Right renal cortex interstitium (tissue), 3 donors: ENCODE measurements at regions not wholly inside any gene's neighbourhood (a gene's known extent, or its start where the extent isn't known, plus 50 kb on each side); places are given as distances from the start of the nearest gene placed in this dataset.

Experiments
- DNase-seq, 3 donors: peaks; one replicate each; pipeline ENCODE4 v3.0.0-alpha.2; 2013; ENCODE audit warnings: low read depth in 3 of 3, low spot score in 2 of 3

- DNase-seq, result no peak
Observed at GRCh38 chr1:82861749-82862148, 1061.0 kb downstream of the ADGRL2 start.

DNA sequence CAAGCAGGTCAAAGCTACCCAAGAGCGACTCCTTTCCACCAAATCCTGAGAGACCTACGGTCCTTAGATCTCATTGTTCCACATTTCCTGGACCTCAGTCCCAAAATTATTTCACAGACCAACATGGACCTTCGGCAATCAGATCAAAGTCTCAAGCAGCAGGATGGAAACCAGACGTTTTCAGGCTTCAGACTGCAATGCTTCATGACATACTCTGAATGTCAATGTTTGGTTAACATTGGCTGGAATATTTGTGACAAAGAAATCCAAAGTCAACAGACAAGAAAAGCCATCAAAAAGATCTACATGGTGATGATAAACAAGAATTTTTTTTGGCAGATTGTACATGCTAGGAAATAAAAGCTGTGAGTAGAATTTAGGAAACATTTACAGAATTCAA, 1057.3 kb downstream of the ADGRL2 start:
- no peak for DNase-seq

- DNase-seq, result no peak
Observed at GRCh38 chr1:82849460-82849859, 1048.7 kb downstream of the ADGRL2 start.

DNA sequence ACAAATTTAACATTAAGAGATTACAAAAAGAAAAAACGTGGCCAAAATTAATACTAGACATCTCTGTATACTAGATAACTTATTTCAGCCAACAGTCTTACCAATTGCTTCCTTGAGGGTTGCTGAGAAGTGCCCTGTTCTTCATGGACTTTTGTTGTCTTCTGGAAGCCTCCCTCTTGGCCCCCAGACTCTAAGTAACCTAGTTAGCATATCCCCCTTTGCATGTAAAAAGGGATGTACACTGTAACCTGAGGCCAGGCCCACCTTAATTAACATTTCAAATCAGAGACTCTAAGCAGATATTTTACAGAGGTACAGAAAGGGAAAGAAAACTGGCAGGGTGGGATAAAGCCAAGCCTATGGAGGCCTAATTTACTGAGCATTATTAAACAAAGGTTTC, 1047.3 kb downstream of the ADGRL2 start:
- no peak for DNase-seq

DNA sequence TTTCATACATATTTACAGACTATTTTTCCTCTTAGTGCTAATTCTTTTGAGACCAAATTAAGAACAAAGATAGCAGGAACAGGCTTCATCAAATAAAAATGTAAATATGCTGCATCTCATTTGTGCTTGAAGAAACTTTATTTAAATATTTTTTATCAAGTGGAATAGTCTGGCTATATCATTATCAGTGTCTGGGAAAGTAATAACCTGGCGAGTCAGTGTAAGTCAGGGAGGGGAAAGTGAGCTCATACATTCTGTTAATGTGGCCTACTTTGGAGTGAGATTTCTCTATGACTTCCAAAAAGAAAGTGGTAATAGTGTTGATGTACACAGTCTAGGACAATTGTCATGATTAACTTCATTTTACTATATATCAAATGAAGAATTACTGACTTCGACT, 1045.1 kb downstream of the ADGRL2 start:
- DNase-seq, result no peak

DNA sequence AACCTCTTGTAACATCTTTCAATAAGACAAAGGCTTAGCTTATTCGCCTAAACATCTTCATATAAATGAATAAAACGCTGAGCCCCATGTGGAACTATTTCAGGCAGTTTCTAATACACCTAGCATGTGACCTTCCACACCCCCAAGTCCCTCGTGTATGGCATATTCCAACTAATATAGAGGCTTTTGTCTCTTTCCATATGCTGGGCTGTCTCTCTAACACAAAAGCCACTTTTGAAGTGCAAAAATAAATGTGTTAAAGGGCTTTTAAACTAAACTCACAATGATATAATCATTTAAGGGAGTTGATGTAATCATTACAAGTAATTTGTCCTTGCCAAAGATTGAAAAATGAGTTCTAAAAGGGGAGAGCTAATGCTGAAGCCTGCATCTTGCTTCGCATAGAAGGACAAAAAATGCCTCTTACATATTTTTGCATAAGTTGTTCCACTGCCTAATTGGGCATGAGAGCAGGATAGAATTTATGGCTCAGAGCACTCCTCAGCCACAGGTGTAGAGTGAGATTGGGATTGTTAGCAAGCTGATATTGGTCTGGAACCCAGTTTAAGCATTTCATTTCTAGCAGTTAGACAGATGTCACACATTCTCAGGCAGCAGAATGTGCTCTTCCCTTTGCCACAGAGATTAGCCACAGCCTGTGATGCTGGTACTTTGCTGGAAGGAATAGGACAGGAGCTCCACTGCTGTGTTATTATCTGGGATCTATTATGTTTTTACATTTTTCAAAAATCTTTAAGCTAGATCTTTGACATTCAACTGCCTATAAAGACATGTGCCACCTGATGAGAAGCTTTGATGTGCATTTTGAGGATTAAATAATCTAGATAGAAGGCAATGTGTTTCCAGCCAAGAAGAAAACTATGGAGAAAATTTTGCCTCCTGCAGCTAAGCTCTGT, 1044.4 kb downstream of the ADGRL2 start:
- DNase-seq, result no peak

DNA sequence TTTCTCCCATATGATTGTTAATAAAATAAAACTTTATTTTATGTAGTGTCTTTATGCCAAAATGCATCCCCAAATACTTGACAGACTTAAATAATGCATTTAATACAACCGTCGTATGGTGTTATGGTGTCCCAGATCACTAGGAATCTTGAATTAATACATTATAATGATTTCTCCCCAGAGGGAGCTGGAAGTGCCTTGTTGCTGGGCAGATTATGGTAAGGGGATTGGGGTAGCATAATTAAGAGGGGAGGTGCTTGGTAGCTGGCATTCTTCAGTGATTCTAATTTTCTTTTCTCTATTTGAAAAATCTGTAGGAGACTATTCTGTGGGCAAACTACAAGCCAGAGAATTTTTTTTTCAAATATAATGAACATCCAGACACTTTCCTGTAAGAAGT, 1043.7 kb downstream of the ADGRL2 start:
- DNase-seq, result no peak

DNA sequence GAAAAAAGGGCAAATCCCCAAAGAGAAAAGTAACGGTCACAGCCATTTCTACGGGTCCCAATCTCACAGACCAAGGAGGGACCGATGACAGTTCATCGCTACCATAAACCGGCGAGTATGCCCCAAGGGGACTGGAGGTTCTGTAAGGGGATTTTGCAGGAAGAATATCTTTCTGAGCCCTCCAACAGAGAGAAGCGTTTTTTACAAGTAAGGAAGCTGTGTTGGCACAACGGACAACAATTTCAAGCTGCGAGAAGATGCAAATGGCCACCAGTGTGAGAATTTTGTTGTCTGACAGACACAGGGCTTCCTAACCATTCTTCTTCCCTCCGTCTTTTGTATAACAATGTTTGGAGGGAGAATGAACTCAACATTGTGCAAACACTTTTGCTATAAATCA, 1043.1 kb downstream of the ADGRL2 start:
- DNase-seq, result no peak

DNA sequence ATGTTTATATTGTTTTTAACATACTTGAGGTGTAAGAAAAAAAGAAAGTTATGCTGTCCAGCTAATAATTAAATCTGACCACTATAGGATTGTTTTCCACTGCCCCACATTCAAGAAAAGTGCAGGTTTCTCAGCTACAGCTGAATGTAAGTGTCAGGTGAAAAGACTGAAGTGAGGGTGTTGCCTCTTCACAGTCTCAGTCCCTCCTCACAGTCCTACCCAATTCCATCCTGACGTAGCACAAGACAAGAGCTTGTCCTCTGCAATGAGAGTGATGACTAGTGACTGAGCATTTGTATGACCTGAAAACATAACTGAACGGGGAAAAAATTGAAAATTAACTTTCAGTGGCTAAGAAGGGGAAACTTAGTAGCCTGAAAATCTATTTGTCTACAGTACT, 1039.5 kb downstream of the ADGRL2 start:
- DNase-seq, result no peak

DNA sequence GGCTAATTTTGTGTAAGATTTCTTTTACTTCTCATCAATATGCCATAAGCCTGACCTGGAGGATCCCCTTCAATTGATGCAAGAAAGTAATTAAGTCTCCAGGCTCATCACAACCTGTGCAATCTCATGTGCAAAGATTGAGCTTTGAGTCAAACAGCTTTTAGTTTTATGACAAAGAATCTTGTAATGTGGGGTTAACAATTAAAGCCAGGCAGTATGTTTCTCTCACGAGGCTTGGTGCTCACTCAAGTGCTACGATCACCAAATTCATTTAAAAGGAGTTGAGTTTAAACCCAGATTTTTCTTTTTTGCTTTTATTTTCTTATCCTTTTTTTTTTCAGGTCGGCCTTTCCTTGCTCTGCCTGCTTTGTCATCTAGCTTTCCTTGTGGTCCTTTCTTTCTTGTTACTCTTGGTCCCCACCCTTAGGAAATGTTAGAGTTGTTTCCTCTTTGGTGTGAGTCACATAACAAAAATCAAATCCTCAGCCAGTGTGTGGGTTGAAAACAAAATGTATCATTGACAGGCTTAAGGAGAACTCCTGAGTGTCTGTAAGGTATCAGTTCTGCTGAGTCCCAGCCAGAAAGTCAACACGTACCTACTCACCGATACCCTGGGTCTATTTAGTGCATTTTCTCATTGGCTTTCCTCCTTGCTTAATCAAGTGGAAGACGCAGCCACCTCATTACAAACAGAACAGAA, 1037.2 kb downstream of the ADGRL2 start:
- DNase-seq, result no peak

DNA sequence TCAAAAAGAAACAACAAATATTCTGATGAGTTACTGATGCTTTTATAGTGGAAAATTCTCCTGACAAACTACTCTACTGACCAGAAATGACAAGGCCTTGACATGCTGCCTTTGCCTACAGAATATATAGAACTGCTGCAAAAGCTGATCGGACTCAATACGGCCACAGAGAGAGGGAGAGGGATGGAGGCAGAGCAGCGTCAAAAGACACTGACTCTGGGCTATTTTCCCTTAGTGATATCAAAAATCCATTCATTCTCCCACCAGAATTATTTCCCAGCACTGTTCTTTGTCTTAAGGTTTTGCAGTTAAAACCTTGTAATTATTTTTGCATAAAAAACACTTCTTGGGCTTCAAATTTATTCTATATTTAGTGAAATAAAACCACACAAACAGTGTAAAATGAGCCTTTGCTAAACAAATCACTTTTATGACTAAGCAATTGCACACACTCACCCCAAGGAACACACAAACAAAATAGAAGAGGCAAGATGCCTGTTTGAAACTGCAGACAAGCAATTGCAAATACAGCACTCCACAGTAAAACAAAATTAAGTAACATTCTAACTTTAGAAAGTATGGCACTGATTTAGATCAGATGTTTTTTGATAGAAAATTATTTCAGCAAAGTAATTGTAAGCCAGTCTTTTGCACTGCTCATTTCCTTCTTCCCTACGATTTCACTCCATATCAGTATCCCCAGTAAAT, 1036.4 kb downstream of the ADGRL2 start:
- no peak for DNase-seq

GRCh38 chr1:82836213-82836972, 1035.7 kb downstream of the ADGRL2 start:
- DNase-seq, result no peak

GRCh38 chr1:82830690-82831380, 1030.1 kb downstream of the ADGRL2 start:
- no peak for DNase-seq

GRCh38 chr1:82829527-82829926, 1028.8 kb downstream of the ADGRL2 start:
- DNase-seq, result no peak

- no peak for DNase-seq
Observed at GRCh38 chr1:82823876-82824275, 1023.1 kb downstream of the ADGRL2 start.

DNA sequence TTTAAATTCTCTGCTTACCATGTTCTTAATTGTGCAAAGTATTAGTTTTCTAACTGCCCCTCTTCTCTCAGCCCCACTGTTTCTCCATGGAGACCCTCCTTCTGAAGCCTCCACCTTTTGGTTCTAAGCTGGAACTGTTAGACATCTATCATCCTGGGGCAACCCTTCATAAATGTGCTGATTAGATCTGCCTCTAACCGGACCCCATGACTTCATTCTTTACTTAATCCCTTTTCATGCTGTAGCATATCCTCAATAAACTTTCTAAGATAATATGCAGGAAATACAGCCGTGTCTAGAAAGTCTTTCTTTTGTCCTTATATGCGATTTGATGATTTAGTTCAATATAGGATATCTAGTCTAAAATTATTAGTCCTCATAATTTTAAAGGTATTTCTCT, 1020.1 kb downstream of the ADGRL2 start:
- DNase-seq, result no peak

GRCh38 chr1:82819234-82819633, 1018.5 kb downstream of the ADGRL2 start:
- DNase-seq, result no peak

- DNase-seq, result no peak
Observed at GRCh38 chr1:82818586-82818985, 1017.9 kb downstream of the ADGRL2 start.

- no peak for DNase-seq
Observed at GRCh38 chr1:82813386-82813785, 1012.7 kb downstream of the ADGRL2 start.

- DNase-seq, result no peak
Observed at GRCh38 chr1:82810601-82811000, 1009.9 kb downstream of the ADGRL2 start.
